ENCODE measurements at regions not wholly inside any gene's neighbourhood (a gene's known extent, or its start where the extent isn't known, plus 50 kb on each side); places are given as distances from the start of the nearest gene placed in this dataset.

GRCh38 chr7:155384751-155385150, 73.2 kb upstream of the EN2 start:
- DNase-seq (ENCODE audit: low read depth in 1 of 2, low spot score in 2 of 2) (no peak), FAIRE-seq (no peak)
- Histone ChIP-seq H3K79me1 (ENCODE audit: low read depth, low read length) (no peaks in the 10 kb centered on the region), H2BK15ac (ENCODE audit: low read length) (no peak overlapping the region), H2BK12ac (ENCODE audit: low read depth, low read length) (no peak overlapping the region), H4K8ac (ENCODE audit: extremely low read depth, insufficient read depth, low read length) (no peak overlapping the region), H3K4me2 (ENCODE audit: insufficient read depth in 1 of 2, low read depth in 2 of 2, low read length in 2 of 2) (no peak overlapping the region), H3K56ac (replicated peaks; ENCODE audit: insufficient read length, low read depth, low read length) (no peak overlapping the region), H4K5ac (ENCODE audit: insufficient read length, low read depth, low read length) (no peak overlapping the region), H3K4me1 (replicated peaks in 1 of 4; ENCODE audit: control insufficient read depth in 3 of 4, insufficient read depth in 4 of 4, low read length in 3 of 4) (peaks cover 0 to 16% (median 7%) of the 10 kb centered on the region in 4 experiments; a peak in 5 of 7 replicates), H3K18ac (ENCODE audit: extremely low read depth, low read length) (no peak overlapping the region), H3K27me3 (replicated peaks in 1 of 4; ENCODE audit: control insufficient read depth in 3 of 4, extremely low read depth in 1 of 4, insufficient read depth in 3 of 4, low read length in 3 of 4) (peaks cover 49 to 64% (median 58%) of the 10 kb centered on the region in 4 experiments), H2BK5ac (ENCODE audit: low read depth, low read length) (no peak overlapping the region), H2AFZ (ENCODE audit: low read length) (no peak overlapping the region), H2BK20ac (ENCODE audit: low read length) (no peak overlapping the region), H2BK120ac (replicated peaks; ENCODE audit: low read depth, low read length) (no peak overlapping the region), H3K9ac (replicated peaks in 1 of 4; ENCODE audit: extremely low read depth in 1 of 4, low read depth in 3 of 4, low read length in 3 of 4) (no peak overlapping the region), H3K79me2 (ENCODE audit: control insufficient read depth in 1 of 2, insufficient read depth in 2 of 2, low read length in 2 of 2) (no peaks in the 10 kb centered on the region), H3K36me3 (ENCODE audit: control insufficient read depth in 2 of 4, insufficient read depth in 4 of 4, low read length in 3 of 4) (no peaks in the 10 kb centered on the region; a peak in 1 of 8 replicates), H3K4ac (replicated peaks; ENCODE audit: insufficient read length, low read depth, low read length) (no peak overlapping the region), H2AK5ac (ENCODE audit: low read depth, low read length) (no peak overlapping the region), H4K91ac (replicated peaks; ENCODE audit: insufficient read length, low read length) (no peak overlapping the region), H3K23me2 (ENCODE audit: low read depth, low read length) (peaks cover 3% of the 10 kb centered on the region), H3K23ac (ENCODE audit: insufficient read length) (no peak overlapping the region), H3K4me3 (ENCODE audit: extremely low read depth in 1 of 4, insufficient read depth in 2 of 4, low read depth in 3 of 4, low read length in 4 of 4) (no peak overlapping the region), H3K9me3 (ENCODE audit: insufficient read depth in 2 of 2, low read depth in 1 of 2, low read length in 1 of 2) (no peaks in the 10 kb centered on the region), H3K14ac (ENCODE audit: insufficient read length) (no peak overlapping the region), H3K27ac (ENCODE audit: low read depth, low read length) (no peak overlapping the region), H4K20me1 (replicated peaks in 1 of 2; ENCODE audit: control insufficient read depth in 1 of 2, insufficient read depth in 2 of 2, low read length in 2 of 2) (peaks cover 15 to 17% of the 10 kb centered on the region in 2 experiments)
- 93% methylated on average over 7 of the region's 8 CpGs; no CpG with 5 or more reads in 1 of the 2 experiments for WGBS, 2 experiments (ENCODE audit: extremely low coverage in 1 of 2, insufficient coverage in 1 of 2, insufficient read length in 1 of 2, insufficient replicate concordance in 2 of 2, low coverage in 1 of 2, low lambda C conversion rate in 2 of 2, missing lambda C conversion rate in 1 of 2)
- POLR2A ChIA-PET (ENCODE audit: partially characterized antibody), result no interaction called here
- CTCF ChIA-PET (ENCODE audit: partially characterized antibody), result interaction anchor here (1.1 to 3.6 kb wide), 6 partner anchors 11 to 149 kb away, joined by 3 to 18 read pairs (median 6); no protein-coding TSS in a partner anchor
- no peak for TF ChIP-seq CBX8 (IDR thresholded peaks at IDR 0.05; ENCODE audit: borderline replicate concordance, low read depth, low read length)
- no peak for TF ChIP-seq EGR1 (IDR thresholded peaks at IDR 0.05; ENCODE audit: borderline replicate concordance, low read depth, low read length)
- TF ChIP-seq FOSL1 (IDR thresholded peaks at IDR 0.05; ENCODE audit: insufficient read depth, low read depth, low read length), result no peak
- no peak for TF ChIP-seq MAFK (IDR thresholded peaks at IDR 0.05; ENCODE audit: low read depth, low read length)
- no peak for TF ChIP-seq JUND (IDR thresholded peaks at IDR 0.05; ENCODE audit: low read length)
- TF ChIP-seq BRCA1 (IDR thresholded peaks at IDR 0.05; ENCODE audit: low read depth, low read length), result no peak
- TF ChIP-seq, protein P1, sequence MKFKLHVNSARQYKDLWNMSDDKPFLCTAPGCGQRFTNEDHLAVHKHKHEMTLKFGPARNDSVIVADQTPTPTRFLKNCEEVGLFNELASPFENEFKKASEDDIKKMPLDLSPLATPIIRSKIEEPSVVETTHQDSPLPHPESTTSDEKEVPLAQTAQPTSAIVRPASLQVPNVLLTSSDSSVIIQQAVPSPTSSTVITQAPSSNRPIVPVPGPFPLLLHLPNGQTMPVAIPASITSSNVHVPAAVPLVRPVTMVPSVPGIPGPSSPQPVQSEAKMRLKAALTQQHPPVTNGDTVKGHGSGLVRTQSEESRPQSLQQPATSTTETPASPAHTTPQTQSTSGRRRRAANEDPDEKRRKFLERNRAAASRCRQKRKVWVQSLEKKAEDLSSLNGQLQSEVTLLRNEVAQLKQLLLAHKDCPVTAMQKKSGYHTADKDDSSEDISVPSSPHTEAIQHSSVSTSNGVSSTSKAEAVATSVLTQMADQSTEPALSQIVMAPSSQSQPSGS (IDR thresholded peaks at IDR 0.05; ENCODE audit: low read length), result no peak
- TF ChIP-seq POLR2AphosphoS5 (IDR thresholded peaks at IDR 0.05; ENCODE audit: low read depth, low read length), result no peak
- TF ChIP-seq SRF (IDR thresholded peaks at IDR 0.05; ENCODE audit: low read depth, low read length), result no peak
